Stimulated activated CD8-positive, alpha-beta memory T cell treated with anti-CD3 and anti-CD28 coated beads, Interleukin-2, amount 100 ng/mL, for 48 hours (primary cell): ENCODE measurements at regions not wholly inside any gene's neighbourhood (a gene's known extent, or its start where the extent isn't known, plus 50 kb on each side); places are given as distances from the start of the nearest gene placed in this dataset.

ENCODE experiments used
- DNase-seq, 2 donors: peaks; one replicate each; pipeline ENCODE4 v3.0.0-alpha.2; 2020; ENCODE audit warnings: low read depth in 2 of 2

DNA sequence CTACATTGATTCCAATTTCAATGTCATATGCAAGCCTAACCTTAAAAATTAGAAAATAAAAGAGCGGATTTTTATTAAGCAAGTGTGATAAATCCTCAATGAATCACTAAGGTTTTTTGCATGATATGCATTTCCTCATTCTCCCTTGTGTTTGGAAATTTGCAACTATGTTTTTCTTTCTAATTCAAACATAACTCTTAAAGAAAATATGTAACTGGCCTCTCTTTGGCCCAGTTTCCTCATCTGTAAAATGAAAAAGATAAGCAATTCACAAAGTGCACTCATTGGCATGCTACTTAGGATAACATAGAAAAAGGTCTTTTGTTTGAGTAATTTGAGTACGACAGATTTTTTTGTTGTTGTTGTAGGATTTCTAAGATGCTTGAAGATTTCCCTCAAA is 295.5 kb downstream of the CDH11 start:
- DNase-seq, result no peak

DNA sequence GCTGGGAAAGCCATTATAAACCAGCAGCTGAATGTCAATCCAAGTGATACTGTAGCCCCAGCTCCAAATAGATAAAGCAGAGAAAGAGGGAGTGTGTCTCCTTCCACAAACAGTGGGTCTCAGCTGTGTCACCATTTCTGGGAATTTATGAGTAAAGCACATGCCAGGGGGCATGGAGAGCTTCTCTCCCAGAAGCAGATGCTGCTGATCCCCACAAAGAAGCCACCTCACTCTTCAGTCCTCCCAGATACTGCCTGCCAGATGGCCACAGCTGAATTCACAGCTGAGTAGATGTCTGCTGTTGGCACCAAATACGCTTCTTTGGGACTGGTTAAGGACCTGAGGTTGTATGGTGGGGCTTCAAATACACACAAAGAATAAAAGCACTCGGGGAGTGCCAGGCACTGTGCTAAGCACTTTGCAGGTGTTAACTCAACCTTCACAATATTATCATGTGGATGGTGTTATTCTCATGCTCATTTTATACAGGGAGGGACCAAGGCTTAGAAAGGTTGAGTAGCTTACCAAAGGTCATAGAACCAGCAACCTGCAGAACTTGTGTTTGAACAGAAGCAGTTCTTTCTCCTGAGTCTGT is 298.3 kb downstream of the CDH11 start:
- no peak for DNase-seq

DNA sequence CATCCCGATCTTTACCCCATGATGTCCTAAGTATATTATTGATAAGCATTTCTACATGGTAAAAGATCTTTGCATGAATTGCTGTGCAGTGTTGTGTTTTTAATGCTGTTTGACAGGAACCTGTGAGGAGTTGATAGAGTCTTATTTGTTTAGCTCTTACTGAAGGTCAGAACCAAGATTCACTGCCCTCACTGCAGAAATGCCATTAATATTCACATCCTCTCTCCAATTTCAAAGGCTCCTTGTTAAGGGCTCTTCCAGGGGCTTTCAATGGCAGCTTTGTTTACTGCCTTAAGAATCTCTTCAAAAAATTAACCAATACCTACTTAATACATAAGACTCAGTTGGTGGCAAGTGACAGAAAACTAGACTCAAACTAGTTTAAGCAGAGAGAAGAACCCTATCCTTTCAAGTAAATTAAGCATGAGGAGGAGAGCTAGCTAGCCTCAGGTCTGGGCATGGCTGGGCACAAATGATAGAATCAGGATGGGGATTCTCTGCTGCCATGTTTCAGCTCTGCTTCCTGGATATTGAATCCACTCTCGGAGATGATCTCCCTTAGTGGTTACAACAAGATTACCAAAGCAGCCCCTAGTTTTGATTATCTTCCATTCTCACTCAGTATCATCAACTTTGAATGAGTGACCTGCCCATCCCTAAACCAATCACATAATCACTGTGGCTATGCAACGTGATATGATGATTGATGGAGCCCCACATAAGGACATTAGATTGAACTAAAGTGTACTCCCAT is 311.8 kb downstream of the CDH11 start:
- DNase-seq, result no peak

DNA sequence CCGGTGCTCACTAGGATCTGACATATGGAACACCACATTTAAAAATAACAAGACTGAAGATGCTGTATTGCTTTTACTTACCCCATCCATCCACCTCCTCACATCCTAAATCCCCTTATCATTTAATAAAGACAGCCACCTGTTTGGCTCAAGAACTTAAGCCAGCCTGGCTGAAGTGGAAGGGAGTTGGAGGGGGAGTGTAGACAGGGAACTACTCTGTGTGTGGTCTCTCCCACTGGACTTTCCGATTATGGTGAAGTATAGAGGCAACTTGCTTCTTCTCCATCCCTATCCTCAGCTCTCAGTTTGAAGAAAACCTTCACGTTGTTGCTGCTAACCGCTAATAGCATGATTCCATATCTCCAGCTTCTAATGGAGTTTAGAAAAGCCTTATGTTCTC is 313.4 kb downstream of the CDH11 start:
- no peak for DNase-seq

DNA sequence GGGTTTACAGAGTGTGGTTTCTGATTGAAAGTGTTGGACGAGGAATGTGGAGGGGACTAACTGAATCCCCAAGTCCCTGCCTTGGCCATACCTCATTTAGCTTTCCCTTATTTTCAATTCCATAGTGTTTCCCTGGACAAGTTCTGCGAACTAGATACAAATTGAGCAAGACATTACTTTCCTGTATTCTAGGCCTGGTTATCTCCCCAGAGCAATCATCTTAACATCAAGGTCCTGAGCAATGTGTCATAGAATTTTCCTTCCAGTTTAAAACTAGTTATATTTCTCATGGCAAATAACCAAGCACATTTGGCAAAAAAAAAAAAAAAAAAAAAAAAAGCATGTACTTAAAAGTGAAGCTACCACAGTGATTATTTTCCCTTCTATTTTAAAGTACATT is 330.1 kb downstream of the CDH11 start:
- DNase-seq, result no peak

DNA sequence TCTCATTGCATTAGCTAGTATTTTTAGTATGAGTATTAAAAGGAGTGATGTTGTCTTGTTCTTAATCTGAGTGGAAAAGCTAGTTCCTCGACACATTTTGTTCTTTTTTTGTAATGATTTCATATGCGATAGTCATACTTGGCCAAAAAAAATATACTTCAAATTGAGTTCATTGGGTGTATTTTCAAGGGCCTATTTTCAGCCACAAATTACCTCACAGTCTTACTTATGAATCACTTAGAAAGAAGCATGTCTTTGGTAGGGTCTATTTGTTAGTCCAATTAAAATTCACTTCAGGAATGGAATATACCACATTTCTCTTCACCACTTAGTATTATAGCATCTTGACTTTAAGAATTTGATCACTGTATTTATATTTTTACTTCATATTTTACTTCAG is 337.2 kb downstream of the CDH11 start:
- DNase-seq, result no peak

DNA sequence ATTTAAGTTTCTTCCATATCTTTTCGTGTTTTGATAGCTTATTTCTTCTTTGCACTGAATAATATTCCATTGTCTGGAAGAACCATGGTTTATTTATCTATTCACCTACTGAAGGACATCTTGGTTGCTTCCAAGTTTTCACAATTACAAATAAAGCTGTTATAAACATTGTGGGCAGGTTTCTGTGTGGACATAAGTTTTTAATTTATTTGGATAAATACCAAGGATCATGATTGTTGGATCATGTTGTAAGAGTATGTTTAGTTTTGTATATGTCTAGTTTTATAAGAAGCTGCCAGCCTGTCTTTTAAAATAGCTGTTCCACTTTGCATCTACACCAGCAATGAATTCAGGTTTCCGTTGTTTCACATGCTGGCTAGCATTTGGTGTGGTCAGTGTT is 339.4 kb downstream of the CDH11 start:
- DNase-seq, result no peak

DNA sequence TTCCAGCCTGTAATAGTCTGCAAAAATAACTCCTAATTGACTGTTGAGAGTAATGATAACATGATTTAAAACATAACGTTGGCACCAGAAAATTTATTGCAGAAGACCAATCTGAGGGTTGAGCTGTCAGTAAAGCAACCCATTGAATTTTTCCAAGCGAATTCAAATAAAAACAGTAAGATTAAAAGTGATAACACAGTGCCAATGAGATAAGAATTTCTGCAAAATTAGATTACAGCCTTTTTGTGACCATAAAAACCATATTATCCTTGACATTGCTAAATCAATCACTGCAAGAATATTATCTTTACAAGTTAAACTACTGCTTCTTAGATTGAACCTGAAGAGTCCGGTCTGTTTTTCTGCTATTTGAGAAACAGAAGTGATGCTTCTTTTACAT is 341.4 kb downstream of the CDH11 start:
- no peak for DNase-seq

DNA sequence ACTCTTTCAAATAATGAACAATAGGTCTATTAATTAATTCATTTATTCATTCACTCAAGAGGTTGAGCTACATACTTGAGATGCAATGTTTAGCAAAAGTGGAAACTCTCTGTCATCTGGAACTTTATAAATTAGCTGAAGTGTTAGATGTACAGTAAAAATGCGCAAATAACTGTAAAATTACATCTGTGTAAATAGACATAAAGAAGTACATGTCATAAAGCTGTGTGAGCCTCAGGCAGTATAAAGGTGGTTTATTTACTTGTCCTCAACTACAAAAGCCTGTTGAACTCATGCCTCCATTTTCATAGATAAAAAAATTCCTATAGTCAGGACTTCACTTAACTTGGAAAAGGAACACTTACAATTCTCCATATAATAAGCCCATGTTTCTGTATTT is 343.1 kb downstream of the CDH11 start:
- DNase-seq, result no peak

DNA sequence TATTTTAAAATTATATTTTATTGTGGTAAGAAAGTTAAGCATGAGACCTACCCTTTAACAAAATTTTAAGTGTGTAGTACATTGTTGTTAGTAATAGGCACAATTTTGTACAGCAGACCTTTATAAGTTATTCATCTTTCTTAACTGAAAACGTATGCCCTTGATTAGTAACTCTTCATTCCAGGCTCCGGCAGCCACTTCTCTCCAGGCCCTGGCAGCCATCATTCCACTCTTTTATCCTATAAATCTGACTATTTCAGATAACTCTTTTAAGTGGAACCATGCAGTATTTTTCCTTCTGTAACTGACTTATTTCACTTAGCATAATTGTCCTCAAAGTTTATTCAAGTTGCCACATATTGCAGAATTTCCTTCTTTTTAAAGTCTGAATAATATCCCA is 348.2 kb downstream of the CDH11 start:
- no peak for DNase-seq

DNA sequence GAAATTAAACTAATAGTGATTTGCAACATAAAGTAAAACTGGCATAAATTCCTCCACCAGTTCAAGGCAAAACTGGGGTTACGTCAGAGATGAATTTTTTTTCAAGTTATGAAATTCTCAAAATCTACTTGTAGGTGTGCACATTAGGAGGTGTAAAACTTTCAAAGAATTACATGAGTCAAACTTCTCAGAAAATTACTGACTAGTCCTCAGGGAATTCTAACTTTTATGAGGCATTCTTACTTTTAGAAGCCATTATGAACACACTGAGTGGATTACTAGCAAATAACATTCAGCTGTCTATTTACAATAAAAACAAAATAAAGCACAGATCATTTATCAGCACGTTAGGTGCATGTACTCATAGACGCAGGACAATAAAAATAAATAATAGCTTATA is 348.7 kb downstream of the CDH11 start:
- no peak for DNase-seq

DNA sequence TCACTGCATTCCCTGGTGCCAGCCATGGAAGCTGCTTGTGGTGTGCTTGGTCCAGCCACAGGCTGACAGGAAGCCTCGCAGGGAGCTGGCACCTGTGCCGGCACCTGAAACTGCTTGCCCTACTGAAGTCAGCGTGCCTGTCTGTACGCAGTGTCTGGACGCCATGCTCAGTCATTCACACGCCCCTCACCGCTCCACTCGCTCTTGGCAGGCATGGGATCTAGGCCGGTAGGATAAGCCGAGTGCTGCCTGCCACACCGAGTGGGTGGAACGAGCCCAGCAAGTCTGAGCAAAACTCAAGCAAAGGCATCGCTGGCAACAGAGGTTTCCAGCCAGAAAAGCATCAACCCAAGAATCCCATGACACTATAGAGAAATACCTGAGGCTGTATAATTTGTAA is 350.6 kb downstream of the CDH11 start:
- no peak for DNase-seq

DNA sequence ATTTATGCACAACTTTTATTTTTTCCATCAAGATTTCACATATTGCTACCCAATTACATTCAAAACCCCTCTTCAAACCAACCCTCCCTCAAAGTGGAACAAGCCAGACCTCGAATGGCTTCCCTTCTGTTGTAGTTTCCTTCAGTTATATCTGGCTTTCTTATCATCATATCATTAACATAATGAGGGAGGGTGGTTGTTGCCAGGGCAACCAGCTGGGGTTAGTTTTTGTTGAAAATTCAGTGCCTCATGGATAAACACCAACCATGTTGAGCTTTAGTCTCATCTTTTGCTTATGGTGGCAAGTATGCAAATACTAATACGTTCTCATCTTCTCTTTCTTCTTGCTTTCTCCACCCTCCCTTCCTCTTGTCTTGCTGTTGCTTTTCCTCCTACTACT is 359.7 kb downstream of the CDH11 start:
- DNase-seq, result no peak

DNA sequence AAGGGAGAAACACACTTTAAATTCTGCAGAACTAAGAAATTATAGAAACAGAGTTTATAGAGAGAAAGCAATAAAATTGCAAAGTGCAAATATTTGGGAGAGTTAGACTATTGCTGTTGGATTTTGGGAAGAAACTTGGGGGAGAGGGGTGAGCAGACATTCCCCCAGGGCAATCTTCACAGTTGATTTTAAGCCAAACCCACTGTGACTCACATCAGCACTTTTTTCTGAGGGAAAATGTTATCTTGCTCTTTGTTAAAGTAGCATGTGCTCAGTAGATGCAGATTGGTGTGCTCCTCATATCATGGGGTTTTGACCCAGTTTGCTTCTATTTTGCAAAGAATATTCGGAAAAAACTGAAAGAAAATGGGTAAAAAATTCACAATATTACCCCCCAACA is 367.6 kb downstream of the CDH11 start:
- DNase-seq, result no peak

DNA sequence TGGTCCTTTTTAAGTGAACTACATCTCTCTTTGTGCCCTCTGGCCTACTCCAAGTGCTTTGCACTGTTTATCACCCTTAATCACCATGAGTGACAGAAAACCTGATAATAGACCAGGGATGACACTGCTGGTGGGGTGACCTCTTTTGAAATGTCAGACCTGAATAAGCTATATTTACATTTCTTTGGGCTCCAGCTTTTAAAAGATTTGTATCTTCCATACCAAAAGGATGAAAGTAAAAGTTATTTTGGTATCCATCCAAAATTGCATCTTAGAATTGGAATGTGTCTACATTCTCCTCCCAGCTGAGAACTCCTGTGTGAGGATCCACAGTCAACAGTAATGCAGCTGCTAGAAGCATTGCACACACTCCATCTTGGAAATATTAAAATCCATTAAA is 370.0 kb downstream of the CDH11 start:
- DNase-seq, result no peak

DNA sequence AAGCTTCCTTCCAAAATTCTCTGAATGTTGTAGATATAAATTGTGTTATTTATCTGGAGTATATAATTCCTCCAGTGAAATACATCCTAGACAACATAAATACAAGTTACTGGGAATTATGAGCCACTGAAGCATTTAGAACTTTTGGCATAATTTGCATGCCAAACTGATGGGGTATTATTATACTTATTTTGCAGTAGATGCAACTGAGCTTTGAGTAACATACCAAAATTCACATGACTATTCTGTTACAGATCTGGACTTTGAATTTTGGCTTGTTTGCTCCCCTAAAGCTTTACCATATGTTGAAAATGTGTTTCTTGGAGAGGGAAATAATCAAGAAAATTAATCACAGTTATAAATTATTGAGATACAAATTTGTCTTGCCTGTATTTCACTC is 372.5 kb downstream of the CDH11 start:
- no peak for DNase-seq

DNA sequence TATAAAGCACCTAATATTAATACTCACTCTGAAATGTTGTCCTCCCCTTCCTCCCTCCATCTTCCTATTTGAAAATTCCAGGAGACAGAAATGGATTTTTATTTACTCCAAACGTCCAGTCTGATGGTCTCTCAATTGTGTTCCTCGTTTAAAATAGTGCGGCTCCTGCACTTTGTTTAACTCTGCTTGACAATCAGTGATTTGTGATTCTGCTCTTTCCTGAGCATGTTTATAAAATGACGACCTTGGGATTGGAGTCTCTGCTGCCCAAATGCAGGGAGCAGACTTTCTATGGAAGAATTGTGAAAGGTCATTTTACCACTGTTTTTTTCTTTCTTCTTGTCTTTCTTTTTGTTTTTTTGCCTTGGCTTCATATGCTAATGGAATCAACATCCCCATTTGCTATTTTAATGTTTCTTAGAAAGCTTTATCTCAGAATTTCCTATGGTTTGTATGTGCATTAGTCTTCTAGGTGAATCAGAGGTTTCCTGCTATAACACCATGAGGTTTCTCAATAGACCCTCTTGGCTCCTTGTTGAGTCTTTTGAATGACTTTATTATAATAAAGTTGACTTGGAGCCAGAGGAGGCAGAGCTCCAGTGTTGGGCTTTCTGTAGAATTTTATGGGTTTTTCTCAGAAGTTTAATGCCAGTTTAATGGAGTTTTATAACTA is 376.5 kb downstream of the CDH11 start:
- no peak for DNase-seq

DNA sequence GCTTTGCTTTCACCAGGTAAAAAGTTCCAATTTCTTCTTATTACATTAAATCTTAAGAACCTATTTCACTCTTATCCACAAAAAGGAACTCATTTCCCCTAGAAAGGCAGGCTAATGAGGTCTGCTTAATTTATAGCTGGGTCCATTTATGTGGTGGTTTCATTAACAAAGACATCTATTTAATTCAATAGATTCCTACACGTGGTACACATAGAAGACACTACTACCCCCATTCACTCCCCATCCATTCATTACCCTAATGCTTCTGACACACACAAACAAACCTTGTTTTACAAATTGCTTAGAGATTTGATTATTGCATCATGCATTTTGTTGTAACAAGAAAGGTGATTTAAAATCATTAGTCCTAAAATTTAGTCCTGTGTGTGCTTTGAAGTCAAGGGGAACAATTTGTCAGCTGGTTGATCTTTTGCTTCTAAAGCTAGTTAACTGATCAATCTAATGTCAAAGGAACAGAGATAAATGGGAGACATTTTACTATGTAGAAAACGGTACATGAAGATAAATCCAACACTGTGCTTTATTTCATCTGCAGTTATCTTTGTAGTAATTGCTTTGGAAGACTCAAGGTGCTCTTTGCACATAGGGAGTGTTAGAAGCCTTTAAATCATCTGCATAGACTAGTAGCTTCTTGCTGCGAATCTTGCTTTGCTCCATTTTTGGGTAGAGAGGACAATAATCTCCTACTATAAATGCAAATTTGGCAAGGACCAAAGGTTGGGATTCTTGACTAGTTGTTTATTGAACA is 379.2 kb downstream of the CDH11 start:
- no peak for DNase-seq

DNA sequence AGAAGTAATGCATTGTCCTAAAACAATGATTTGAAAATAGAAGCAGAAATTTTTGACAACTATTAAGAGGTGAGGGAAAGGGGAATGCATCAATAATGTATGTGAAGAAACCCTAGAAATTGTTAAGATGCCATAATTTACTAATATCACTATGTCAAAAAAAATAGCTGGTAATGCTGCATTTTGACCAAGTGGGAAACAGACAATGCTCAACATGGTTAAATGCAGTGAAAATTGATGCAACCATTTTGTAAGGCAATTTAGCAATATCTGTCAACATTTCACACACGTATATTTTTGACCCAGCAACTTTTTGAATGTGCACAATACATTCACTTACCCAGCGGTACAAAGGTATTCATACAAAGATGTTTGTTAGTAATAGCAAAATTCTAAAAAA is 381.6 kb downstream of the CDH11 start:
- no peak for DNase-seq

DNA sequence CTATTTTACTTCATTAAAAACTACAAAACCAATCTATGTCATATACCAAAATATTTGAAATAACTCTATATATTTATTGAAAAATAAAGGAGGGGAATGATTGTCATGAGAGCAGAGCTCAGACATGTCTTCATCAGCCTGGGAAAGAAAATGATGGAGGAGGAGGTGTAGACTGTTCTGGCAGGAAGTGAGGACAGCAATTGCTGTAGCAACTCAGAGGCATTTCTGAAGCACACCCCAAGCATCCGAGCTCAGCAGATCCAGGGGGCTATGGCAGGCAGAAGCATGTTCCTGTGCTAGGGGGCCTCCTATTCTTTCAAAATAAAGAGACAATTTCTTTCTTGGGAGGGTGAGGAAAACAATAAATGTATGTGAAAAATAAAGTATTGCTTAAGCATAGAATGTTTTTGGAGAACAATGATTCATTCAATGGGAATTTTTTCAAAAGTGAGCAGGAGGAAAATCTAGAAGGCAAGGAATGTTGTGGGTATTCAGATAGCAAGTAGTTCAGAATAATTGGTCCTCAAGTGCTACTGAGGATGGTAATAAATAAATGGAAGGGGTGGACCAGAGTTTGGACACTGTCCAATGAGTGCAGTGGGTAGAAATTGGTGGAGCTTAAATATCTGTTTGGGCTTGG is 383.4 kb downstream of the CDH11 start:
- DNase-seq, result no peak

DNA sequence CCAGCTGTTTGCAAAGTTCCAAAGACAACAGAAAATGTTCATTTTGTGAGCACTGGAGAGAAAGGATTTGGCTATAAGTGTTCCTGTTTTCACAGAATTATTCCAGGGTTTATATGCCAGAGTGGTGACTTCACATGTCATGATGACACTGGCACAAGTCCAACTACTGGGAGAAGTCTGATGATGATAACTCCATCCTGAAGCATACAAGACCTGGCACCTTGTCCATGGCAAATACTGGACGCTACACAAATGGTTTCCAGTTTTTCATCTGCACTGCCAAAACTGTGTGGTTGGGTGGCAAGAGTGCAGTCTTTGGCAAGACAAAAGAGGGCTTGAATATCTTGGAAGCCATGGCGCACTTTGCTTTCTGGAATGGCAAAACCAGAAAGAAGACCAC is 385.0 kb downstream of the CDH11 start:
- DNase-seq, result no peak

DNA sequence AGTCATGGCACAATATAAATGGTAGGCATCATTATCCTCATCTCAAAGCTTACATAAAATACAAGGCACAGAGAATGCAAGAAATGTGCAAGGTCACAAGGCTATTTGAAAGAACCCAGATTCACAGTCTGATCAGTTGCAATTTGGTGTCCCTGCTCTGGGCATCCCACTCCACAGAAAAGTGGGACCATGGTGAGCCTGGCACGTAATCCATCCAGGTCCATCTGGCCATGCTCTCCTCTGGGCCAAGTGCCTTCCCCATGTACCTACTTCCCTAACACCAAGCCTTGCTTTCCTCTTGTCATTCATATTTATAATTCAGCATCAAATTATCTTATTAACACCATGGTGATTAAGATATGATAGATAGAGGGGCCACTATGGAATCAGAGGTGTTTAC is 390.0 kb downstream of the CDH11 start:
- no peak for DNase-seq
